Activated CD8-positive, alpha-beta memory T cell treated with anti-CD3 and anti-CD28 coated beads, Interleukin-2, amount 50 U/mL, for 1 hour (primary cell): ENCODE measurements at regions not wholly inside any gene's neighbourhood (a gene's known extent, or its start where the extent isn't known, plus 50 kb on each side); places are given as distances from the start of the nearest gene placed in this dataset.

Experiments used
- DNase-seq: peaks from one replicate; pipeline ENCODE4 v3.0.0-alpha.2; 2020; ENCODE audit errors: extremely low read depth

DNA sequence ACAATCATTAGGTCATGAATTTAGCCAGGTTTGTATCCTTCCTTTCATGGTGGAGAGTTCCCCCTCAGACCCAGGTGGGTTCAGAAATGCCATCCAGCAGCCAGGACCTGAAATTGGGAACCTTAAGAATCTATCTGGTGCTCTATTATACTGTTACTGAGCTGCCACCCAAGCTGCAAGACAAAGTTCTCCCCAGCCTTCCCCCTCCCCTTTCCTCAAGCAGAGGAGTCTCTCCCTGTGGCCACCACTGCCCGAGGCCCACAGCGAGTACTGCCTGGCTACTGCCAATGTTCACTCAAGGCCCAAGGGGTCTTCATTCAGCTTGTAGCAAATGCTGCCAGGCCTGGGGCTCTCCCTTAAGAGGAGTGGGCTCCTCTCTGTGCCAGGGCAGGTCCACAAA lies 133.8 kb downstream of the TMEM38B start:
- DNase-seq: no peak

DNA sequence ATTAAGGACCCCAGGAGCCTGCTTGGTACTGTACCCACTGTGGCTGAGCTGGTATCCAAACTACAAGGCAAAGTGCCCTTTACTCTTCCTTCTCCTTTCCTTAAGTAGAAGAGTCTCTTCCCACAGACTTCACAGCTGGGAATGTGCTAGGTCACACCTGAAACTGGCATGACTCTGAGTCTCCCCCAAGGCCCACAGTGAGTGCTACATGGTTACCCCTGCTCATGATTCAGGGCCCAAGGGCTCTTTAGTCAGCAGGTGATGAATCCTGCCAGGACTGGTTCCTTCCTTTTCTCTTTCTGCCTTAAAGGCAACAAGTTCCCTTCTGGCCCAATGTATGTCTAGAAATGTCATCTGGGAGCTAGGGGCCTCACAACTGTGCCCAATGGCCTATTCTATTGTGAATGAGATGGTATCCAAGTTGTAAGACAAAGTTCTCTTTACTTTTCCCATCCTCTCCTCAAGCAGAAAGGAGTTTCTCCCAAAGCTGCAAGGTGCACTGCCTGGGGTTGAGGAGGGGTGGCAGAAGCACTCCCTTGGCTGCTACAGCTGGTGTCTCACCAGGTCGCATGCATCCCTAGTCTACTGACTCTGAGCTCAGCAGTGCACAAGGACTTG lies 134.4 kb downstream of the TMEM38B start:
- DNase-seq: no peak

DNA sequence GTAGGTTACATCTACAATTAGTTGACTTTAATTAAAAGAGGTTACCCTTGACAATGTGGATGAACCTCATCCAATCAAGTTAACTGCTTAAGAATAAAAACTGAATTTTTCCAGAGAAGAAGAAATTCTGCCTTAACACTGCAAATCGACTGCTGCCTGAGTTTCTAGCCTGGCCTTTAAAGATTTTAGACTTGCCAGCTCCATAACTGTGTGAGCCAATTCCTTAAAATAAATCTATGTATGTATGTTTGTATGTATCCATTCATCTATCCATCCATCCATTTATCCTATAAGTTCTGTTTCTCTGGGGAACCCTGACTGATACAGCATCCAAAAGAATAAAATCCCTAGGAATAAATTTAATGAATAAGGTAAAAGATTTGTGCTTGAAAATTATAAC lies 136.1 kb downstream of the TMEM38B start:
- DNase-seq: no peak

DNA sequence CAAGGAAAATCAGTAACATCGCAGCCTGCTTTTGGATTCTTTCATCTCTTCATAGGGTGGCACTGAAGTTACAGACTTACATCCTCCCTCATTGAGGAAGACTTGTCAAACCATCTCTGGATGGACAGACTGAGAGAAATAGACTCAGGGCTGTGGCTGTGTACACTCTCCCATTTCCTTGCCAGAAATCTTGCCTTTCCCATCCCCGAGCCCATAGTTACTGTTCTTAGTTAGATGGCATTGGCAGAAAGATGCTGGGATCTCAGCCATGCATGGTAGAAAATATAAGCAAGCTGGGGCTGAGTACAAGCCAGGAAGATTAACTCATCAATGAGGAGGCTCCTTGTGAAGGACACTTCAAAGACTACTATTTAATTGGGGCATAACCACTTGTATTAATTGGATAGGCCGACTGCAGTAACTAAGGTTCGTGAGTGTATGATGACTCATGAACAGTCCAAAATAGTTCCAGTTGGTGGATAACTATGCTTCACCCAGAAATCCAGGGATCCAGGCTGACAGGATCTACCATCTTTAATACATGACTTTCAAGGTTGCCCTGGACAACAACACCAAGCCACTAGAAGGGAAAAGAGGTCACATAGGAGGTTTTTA lies 137.9 kb downstream of the TMEM38B start:
- no peak for DNase-seq

DNA sequence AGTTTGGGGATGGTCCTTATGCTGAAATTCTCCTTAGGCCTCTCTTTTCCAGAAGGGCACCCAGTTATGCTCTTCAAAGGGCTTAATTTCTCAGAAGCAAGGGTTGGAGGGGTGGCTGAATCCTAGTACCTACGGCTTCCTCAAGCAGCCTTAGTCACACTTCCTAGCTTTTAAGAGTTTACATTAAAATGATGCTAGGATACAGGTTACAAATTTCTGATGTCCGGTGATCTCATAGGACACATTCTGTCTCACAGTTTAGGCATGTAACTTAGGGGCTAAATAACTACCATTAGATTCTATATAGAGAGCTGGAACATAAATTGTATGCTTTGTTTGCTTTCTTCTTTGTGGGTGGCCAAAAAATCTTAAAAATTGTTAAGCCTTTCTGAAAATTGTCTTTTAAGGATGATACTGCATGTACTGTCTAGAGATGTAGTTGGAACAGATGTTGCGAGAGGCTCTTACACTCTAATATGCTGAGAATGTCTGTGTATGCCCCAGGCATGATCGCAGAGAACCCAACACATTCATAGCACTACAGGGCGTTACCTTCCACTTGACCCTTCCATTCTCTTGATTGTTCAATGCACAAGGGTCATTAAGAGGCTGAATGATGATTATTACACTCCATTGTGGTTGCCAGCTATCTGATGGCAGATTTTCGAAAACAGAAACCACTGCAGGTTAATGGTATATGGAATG lies 139.1 kb downstream of the TMEM38B start:
- no peak for DNase-seq

DNA sequence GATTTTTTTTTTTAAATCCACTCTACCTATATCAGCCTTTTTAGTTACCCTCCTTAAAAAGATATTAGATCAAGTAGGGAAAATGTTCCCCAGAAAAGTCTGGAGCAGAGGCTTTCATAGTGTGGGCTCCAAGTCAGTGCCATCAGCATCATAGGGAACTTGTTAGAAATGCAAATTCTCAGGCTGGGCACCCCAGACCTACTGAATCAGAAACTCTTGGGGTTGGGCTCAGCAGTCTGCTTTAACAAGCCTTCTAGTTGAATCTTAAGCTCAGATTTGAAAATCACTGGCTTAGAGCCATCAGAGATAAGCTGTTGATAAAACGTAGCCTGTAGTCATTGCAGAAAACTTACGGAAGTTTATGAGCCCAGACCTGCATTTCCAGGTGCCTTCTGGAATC lies 140.1 kb downstream of the TMEM38B start:
- DNase-seq: no peak

DNA sequence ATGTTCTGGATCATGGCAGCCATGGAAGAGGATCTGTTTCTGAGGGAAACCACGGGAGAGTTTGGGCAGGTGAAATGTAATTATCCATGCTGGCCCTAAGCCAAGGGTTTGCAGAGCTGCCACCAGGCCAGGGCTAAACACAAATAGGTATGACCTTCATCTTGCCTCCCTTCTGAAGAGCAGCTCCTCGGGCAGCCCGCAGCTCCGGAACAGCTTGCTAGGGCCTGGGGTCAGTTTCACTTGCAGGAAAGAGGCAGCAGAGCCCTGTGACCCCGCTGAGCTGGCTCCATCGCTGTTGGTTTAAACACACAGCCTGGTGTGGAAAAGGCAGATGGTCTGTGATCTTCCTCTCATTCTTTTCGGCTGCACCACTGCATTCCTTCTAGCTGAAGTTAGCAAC lies 141.4 kb downstream of the TMEM38B start:
- DNase-seq: no peak

DNA sequence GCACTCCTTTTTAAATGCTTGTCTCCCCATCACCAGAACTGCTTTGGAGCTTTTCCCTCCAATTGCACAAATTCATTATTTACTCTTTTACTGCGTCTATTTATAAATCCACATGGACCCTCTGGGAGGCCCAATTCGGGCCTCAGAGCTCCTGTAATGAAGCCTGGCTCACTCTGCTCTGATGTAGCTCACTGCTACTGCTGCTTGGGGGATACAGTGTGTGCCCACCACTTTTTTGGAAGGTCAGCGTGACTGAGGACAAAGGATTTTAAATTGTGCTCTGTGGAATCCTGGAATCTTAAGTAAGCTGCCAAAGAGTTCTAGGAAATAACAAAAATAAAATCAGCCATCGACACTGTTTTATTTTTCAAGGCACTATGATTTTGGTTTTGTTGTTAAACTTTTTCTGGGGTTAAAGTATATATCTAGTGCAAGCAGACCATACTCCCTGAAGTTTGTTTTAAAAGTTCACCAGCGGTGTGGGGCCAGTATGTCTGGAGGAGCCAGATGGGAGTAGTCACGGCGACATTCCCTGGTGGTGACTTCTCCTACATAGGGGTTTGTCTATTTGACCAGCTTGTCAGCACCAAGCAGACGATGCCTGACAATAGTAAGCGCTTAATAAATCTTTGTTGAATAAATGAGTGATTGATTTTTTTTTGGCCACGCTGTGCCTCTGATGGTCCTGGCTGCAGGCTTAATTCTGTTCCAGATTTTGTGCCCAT lies 142.8 kb downstream of the TMEM38B start:
- DNase-seq: no peak

DNA sequence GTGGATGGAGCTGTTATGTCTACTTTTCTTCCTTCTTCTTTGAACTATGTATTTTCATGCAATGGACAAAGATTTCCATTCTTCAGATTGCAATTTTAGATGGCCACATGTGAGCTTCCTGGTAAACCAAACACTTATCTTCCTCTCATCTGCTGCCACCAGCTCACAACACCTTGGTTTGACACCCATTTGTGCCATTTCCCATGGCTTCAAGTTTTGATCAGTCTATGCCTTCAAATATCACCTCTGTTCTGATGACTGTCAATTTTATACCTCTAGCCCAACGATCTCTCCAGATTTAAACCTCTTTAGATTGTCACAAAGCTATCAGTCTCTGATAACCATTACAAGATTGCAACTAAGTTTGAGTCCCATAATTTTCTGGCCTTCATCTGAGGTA lies 147.2 kb downstream of the TMEM38B start:
- no peak for DNase-seq

DNA sequence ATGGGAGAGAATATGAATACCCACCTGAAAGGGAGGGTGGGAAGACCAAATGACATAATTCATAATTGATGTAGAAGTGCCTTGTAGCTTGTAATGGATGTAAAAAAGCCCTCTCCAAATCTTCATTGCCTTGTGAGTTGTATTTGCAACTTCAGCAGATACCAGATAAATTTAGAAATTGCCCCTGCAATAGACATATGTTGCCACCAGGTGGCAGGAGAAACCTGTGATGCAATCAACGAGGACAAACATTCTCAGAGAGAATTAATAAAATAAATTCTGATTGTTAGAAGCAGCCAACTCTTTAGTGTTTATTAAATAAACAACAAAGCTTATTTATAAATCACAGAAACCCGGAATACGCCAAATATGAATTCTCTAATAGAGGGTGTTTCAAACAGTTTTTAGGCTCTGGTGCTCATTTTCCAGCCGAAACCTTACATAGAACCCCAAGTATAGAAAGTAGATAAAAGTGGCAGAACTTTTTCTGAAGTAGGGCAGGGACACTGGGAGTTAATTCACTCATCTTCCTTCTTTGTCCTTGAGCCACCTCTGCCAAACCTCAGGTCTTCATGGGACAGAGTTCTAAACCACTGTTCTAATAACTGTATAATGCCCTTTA lies 147.8 kb downstream of the TMEM38B start:
- no peak for DNase-seq

DNA sequence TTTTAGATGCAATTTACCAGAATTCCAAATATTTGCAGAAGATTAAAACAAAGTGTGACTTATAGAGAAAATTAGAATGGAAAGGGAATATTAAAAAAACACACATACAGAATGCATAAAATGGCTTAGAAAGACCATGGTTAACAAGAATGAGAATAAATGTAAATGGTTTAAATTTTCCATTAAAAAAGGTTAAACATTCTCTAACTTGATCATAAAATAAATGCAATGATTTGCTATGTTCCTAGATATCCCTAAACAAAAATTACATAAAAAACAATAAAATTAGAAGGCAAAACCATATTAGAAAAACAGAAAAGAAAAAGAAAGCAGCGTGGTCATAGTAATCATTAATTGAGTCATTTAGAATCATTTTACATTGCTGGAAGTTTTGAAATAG lies 152.5 kb downstream of the TMEM38B start:
- no peak for DNase-seq

DNA sequence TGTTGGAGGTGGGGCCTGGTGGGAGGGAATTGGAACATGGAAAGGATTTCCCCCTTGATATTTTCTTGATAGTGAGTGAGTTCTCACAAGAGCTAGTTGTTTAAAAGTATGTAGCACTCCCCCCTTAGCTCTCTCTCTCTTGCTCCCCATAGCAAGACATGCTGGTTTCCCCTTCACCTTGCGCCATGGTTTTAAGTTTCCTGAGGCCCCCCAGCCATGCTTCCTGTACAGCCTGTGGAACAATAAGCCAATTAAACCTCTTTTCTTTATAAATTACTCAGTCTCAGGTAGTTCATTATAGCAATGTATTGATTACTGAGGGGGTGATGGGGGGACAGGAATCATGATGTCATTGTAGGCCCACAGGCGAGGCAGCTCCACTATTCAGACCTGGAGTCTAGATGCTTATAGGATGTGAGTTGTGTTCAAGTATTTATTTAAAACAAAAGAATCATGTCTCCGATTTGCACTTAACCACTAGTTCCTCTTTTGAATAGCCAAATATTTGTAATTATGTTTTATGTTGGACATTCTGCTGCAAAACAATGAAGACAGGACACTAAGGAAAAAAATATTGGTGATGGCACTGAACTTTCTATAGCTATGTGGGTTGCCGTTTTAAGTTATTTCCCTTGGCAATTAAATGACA lies 156.6 kb downstream of the TMEM38B start:
- no peak for DNase-seq

DNA sequence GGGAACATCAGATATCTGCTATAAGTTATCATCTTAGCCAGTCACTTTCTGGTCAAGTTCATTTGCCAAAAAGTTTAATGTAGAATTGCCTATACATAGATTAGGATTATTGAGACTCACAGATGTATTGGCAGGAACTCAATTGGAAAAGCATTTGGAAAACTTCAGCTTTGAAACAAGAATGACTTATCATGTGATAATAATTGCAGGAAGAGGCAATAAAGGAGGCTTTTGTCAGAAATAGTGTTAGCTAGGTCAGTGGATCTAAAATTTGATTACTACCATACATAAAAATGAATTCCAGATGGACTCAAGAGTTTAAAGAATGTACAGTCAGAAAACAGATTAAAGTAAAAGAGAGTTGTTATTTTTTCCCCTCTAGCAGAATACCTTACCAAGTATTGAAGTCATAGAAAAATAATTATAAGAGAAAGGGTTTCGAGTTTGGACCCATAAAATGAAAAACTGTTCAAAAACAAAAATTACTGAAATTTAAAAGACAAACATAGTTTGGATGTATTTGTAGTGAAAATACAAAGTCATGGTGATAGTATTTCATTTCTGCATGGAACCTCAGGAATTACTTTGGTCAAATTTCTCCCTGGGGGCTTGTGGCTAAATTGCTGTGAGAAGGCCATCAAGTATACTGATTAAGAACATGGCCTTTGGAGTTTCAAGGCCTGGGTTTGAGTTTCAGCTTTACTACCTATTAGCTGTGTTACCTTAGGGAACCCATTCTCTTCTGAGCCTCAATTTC lies 159.9 kb downstream of the TMEM38B start:
- DNase-seq: no peak

DNA sequence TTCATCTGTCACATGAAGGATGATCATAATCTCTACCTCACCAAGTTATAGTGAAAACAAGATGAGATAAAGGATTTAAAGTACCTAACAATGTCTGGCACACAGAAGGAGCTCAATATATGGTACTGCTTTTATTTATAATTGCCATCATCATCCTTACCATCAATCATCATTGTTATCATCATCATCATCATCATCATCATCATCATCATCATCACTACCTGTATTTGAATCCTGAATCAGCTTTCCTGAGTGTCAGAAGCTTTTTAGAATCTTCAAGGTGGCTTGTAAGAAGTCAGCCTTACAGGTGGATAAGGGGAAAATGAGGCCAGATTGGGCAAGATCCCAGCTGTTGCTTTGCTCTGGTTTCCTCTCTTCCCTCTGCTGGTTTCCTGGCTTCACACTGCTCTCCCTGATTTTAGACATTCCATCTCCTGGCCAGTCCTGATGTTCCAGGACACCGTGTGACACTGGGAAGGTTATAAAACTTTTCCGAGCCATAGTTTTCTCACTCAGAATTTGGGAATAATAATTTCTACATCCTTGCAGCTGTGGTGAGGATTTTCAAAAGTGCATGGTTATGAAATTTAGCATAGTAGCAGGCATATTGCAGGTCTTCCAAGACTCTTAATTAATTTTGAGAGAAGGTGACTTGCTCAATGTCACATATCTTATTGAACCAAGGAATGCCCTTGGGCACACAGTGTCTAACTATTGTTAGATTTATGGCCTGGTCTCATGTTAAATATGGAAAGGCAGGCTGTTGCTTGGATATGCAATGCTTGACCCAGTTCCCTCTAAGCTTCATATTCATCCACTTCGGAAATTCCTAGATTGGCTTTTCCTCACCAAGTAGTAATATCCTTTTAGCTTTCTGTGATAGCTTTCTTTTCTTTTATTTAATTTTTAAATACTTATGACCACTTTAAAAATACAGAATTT lies 160.7 kb downstream of the TMEM38B start:
- no peak for DNase-seq

DNA sequence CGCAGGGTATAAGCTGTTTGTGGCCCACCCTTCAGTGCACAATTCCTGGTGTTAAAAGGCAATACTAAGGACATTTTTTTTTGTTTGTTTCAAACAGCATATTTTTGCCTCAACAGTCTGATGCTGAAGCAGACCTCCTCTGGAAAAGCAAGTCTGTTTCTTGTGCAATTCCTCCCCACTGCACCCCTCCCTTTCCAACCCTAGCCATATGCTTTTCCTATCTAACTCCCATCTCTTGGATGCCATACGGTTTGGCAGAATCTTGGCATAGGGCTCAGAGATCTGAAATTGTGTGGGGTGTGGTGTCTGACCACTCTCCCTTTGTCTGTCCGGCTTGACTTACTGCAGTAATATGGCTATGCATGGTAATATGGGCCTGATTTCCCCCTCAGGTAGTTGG lies 161.6 kb downstream of the TMEM38B start:
- no peak for DNase-seq

DNA sequence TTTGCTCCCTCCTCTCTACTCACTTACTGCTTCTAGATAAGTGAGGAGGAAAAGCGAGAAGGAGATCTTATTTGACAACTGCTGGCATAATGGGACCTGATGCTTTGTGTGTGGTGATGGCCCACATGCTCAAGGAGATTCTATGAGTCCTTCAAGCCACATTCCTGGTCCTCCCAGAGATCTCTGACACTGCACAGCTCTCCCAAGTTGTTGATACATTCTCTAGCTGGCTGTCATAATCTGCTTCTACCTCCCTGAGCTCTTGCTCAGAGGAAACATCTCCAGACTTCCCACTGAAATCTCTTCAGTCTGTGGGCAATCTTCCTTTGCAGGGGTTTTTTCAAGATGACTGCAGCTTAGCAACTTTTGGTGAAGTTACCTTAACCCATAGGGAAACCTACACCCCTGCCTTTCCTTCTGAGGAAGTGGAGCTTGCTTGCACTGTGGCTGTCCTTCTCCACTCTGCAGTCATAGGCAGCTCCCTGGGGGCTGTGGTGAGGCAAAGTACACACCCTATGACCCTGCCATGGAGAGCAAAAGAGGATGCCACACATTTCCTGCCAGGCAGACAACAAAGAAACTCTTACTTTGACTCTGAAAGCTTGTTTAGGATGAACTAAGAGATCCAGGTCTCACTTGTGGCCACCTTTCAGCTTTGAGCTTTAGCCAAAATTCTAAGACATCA lies 163.8 kb downstream of the TMEM38B start:
- no peak for DNase-seq

DNA sequence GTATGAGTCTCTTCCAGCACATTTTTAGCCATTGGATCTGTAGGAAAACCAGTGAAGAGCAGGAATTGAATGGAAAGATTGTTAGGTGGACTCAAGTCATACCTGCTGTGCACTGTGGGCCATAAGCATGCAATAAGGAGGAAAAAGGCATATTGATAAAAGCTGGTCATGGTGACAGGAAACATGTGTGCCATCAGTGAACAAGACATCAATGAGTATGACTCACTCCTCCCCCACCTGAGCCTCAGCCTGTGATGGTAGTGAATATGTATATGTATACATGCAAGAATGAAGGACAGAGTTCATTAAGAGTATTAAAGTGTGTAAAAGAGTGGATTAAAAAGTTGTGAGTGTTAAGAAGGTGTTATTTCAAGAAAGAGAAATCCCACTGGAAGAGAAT lies 164.5 kb downstream of the TMEM38B start:
- no peak for DNase-seq

DNA sequence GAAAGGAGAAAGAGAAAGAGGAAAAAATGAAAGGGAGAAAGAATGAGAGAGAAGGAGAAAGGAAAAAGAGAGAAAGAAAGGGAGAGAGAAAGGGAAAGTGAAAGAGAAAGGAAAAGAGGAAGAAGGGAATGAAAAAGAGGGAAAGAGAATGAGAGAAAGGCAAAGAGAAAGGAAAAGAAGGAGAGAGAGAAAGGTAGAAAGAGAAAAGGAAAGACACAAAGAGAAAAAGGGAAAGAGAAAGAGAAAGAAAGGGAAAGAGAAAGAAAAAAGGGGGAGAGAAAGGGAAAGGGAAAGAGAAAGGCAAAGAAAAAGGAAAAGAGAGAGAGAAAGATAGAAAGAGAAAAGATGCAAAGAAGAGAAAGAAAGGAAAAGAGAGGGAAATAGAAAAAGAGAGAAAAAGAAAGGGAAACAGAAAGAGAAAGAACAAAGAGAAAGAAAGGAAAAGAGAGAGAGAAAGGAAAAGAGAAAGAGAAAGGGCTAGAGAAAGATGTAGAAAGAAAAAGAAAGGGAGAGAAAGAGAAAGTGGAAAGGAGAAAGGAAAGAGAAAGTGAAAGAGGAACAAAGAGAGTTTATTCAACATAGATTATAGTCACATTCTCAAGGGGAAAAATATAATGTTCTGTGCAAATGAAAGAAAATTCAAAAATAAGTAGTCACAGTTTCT lies 165.2 kb downstream of the TMEM38B start:
- no peak for DNase-seq

DNA sequence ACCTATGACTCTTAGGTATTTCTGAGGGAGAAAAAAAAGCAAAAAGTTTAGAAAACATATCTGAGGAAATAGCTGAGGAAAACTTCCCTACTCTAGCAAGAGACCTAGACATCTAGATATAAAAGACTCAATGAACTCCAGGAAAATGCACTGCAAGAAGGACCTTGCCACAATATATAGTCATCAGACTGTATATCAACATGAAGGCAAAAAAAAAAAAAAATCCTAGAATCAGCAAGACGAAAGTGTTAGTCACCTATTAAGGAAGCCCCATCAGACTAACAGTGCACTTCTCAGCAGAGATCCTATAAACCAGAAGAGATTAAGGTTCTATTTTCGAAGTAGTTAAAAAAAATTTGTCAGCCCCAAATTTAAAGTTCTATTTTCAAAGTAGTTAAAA lies 166.2 kb downstream of the TMEM38B start:
- DNase-seq: no peak
